T47D (cell line): ENCODE measurements at regions not wholly inside any gene's neighbourhood (a gene's known extent, or its start where the extent isn't known, plus 50 kb on each side); places are given as distances from the start of the nearest gene placed in this dataset.
A peak's percentile ranks its signal among the peaks of the same experiment; 100 is the strongest.

Experiments
- DNase-seq, 2 experiments: peaks; one replicate each; pipeline versions ENCODE4 v3.0.0 to v3.0.0-alpha.2; 2011 to 2012; ENCODE audit warnings: low read depth in 1 of 2, low spot score in 1 of 2
- JUND ChIP-seq: IDR thresholded peaks from 2 replicates; pipeline ENCODE4 v1.6.1; 2012; ENCODE audit warnings: low read depth
- in situ Hi-C: cut with HindIII; loops from 2 replicates; pipeline ENCODE4 v1.10.0; 2016; ENCODE audit warnings: low sequenced_read_pairs, low pct_unique_long_range_greater_than_20kb

DNA sequence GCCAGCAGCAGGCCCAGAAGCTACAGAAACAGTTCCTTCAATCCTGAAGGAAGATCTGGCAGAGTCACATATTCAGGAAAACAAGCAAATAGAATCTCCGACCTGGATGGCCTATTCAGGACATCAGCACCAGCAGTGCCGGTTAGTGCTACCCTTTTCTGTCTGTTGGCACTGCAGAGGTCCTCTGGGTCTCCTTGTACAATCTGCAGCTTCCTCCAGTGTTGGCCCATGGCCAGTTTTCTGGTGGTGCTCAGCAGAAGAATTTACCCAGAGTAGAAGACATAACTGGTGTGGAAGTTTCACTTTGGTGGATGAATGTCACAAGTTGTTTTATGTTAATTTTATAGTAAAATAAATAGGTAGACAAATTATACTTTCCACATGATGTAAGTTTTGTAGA, 498.1 kb downstream of the COG6 start:
- DNase-seq = no peak
- in situ Hi-C loops = no loop called here
- TF ChIP-seq JUND = no peak

GRCh38 chr13:40155201-40155600, 499.7 kb downstream of the COG6 start:
- in situ Hi-C loops = no loop called here
- TF ChIP-seq JUND = no peak
- no peak for DNase-seq

DNA sequence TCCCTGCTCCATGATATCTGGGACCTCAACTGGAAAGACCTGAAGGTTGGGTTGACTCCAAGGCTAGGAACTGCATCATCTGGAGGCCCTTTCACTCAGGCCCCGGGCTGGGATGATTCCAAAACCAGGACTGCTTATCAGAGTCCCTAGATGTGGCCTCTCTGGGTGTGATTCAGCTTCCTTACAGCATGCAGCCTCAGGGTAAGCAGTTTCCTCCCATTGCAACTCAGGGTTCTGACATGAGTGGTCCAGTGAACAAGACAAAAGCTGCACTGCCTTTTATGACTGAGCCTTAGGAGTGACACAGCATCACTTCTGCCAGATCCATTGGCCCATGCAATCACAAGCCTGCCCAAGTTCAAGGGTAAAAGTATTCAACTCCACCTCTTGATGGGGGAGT, 502.8 kb downstream of the COG6 start:
- TF ChIP-seq JUND = no peak
- no peak for DNase-seq
- in situ Hi-C loops = no loop called here

DNA sequence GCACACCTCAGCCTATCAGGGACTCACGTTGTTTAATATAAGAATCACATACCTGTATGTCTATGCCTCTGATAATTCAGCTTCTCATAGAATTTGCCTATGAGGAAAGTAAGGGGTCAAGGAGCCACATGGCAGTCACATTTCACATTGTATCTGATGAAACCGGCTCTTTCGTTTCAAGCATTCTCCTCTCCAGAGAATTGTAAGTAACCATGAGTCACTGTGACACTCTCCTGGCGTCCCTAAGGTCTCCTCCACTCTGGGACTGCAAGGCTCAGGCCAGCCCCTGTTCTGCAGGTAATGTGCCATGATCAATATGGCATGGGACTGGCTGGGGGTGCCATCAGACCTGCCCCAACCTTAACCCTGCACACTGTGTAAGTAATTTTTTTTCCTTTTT, 503.3 kb downstream of the COG6 start:
- in situ Hi-C loops = no loop called here
- TF ChIP-seq JUND = no peak
- DNase-seq = no peak

DNA sequence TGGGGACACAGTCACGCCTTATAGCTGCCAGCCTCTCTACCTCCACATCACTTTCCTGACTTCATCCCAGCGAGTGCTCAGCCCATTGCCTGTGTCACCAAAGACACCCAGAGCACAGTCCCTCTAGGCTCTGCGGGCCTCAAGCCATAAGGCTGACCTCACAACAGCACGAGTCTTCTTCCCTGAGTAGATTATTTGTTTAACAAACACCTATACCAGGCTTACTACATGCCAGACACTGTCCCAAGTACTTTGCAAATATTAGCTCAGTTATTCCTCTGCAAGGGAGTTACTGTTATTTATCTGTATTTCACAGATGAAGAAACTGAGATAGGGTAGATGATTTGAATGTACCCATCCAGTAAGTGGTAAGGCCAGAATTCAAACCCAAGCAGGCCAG, 504.3 kb downstream of the COG6 start:
- DNase-seq = peak in 1 of 2 experiments; percentile 48
- no peak for TF ChIP-seq JUND
- in situ Hi-C loops = no loop called here

GRCh38 chr13:40160618-40161350, 505.3 kb downstream of the COG6 start:
- no peak for TF ChIP-seq JUND
- no peak for DNase-seq
- in situ Hi-C loops = no loop called here

- no peak for DNase-seq
- TF ChIP-seq JUND = no peak
- in situ Hi-C loops = no loop called here
These were observed 505.1 kb downstream of the FOXO1 start for GRCh38 chr13:40161351-40161810.

- in situ Hi-C loops = no loop called here
- TF ChIP-seq JUND = no peak
- DNase-seq = no peak
These were observed 504.5 kb downstream of the FOXO1 start for GRCh38 chr13:40161931-40162330.

DNA sequence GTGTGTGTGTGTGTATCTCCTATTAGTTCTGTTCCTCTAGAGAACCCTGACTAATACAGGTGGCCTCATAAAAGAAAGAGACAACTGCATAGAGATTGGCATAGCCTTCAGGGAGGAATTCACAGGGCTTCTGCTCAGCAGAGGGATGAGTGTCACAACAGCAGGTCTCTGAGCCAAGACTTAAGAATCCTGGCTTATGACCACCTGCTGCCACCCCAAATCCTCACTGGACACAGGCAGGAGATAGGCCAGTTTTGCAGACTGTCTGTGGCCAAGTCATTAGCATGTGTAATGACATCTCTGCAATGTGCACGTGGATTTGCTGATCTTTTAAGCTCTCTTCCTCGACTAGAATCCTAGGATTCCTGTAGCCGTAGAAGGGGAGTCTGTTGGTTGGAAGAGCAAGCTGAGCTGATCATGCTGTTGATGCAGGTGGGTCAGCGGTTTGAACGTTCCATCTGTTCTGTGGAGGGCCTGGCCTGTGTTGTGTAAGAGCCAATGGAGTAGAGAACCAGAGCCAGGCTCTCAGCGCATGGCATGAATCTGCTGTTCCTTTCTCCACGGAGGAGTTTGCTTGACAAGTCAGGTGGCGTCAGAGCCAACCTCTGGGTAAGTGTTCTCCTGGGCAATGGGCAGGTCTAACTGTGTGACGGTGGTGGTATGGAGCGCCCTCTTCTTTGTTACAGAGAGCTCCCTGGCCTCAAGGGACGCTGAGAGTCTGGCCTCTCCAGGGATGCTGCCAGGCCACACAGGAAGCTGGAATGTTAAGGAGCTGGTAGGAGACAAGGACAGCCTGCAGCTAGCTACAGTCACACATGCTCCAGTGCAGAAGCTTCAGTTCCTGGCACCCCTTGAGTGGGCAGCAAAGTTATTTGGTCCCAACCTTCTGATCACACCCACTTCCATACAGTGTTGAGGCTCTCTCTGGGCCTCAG, 503.1 kb downstream of the FOXO1 start:
- in situ Hi-C loops = no loop called here
- TF ChIP-seq JUND = no peak
- no peak for DNase-seq

- DNase-seq = no peak
- TF ChIP-seq JUND = no peak
- in situ Hi-C loops = no loop called here
These were observed 502.3 kb downstream of the FOXO1 start for GRCh38 chr13:40164133-40164532.

GRCh38 chr13:40165316-40165932, 501.0 kb downstream of the FOXO1 start:
- in situ Hi-C loops = no loop called here

DNA sequence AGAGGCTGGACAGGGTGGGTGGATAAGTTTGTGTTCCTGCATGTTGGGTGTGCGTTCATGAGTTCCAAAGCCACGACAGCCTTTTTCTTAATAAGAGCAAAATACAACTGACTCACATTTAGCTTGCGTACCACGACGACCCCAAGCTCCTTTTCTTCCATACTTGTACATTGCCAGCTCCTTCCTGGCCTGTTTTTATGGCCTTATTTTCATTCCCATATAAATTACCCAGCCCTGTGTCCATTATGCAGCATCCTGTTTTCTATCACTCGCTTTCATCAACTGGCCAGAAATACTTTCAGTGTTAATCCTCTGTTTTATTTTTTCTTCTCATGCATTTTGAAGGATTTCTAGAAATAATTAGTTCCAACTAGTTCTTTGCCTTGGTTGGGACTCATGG, 499.1 kb downstream of the FOXO1 start:
- DNase-seq = no peak
- no peak for TF ChIP-seq JUND
- in situ Hi-C loops = no loop called here

More at GRCh38 chr13:40165316-40165932, 501.0 kb downstream of the FOXO1 start:
- DNase-seq = no peak
- TF ChIP-seq JUND = no peak
